ENCODE measurements at regions not wholly inside any gene's neighbourhood (a gene's known extent, or its start where the extent isn't known, plus 50 kb on each side); places are given as distances from the start of the nearest gene placed in this dataset.
"Not testable (repeated sequence)": the region's sequence is repeated elsewhere in the genome, so short reads cannot be mapped to it uniquely, and the experiment has no call there.

GRCh38 chr2:11942178-11942569 is 195.7 kb downstream of the LPIN1 start:
- intact Hi-C loops (cut with micrococcal nuclease), result no loop called here
- Histone ChIP-seq H3K4me3 (ENCODE audit: low read length in 2 of 2) (no peak overlapping the region), H3K4me1 (ENCODE audit: insufficient read depth, low read length) (peaks cover 15% of the 10 kb centered on the region), H3K36me3 (ENCODE audit: insufficient read depth, low read length) (no peaks in the 10 kb centered on the region), H3K27ac (ENCODE audit: low read depth, low read length) (no peak overlapping the region), H3K9me3 (ENCODE audit: control insufficient read depth in 1 of 2, low read length in 2 of 2) (no peaks in the 10 kb centered on the region), H3K27me3 (ENCODE audit: insufficient read depth, low read length) (no peaks in the 10 kb centered on the region)
- ChIA-PET CTCF (ENCODE audit: partially characterized antibody) (no interaction called here), POLR2A (ENCODE audit: partially characterized antibody) (no interaction called here)
- Mint-ChIP-seq H3K27ac (no peak overlapping the region), H3K4me1 (peaks cover 15 to 20% (median 16%) of the 10 kb centered on the region in 4 donors), H3K36me3 (no peaks in the 10 kb centered on the region), H3K9me3 (no peaks in the 10 kb centered on the region), H3K4me3 (peak overlapping the region in 1 of 8 donors; percentile 25), H3K27me3 (no peaks in the 10 kb centered on the region)
- no peak for DNase-seq

DNA sequence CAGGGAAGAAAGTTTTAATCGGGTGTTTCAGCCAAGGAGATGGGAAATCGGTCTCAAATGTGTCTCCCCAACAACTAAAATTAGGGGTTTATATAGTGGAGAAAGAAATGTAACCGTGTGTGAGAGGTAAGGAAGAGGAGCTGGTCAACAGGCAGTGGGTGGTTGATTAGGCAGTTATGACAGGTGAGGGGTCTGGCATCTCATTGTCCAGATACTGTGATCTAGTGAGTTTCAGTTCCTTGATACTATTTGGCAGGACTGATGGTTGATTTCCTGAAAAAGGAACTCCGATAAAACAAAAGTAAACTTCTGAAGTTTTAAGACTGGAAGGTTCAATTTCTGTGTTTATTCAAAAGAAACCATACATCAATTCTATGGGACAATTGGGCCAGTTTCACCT is 197.9 kb downstream of the LPIN1 start:
- Histone ChIP-seq H3K9me3 (ENCODE audit: control insufficient read depth in 1 of 2, low read length in 2 of 2) (no peaks in the 10 kb centered on the region), H3K27me3 (ENCODE audit: insufficient read depth, low read length) (no peaks in the 10 kb centered on the region), H3K27ac (ENCODE audit: low read depth, low read length) (no peak overlapping the region), H3K4me3 (ENCODE audit: low read length in 2 of 2) (no peak overlapping the region), H3K36me3 (ENCODE audit: insufficient read depth, low read length) (no peaks in the 10 kb centered on the region), H3K4me1 (ENCODE audit: insufficient read depth, low read length) (peaks cover 15% of the 10 kb centered on the region)
- peaks cover 15 to 20% (median 16%) of the 10 kb centered on the region in 4 donors for H3K4me1 Mint-ChIP-seq
- POLR2A ChIA-PET (ENCODE audit: partially characterized antibody), result interaction anchor here (0.8 kb wide), 1 partner anchor 92 kb away, joined by 3 read pairs; no protein-coding TSS in a partner anchor
- H3K36me3 Mint-ChIP-seq, result no peaks in the 10 kb centered on the region
- no peak for DNase-seq
- no peaks in the 10 kb centered on the region for H3K9me3 Mint-ChIP-seq
- H3K4me3 Mint-ChIP-seq, result peak overlapping the region in 4 of 8 donors; percentile 2 to 90 (median 82)
- CTCF ChIA-PET (ENCODE audit: partially characterized antibody), result interaction anchor here (1.4 kb wide), 1 partner anchor 772 kb away, joined by 4 read pairs; the partner anchor contains the start of gene TRIB2
- no peaks in the 10 kb centered on the region for H3K27me3 Mint-ChIP-seq
- peak overlapping the region in 2 of 7 donors; percentile 23 to 92 for H3K27ac Mint-ChIP-seq
- intact Hi-C loops (cut with micrococcal nuclease), result no loop called here

- peak overlapping the region; percentile 78 to 90 (median 85) for H3K4me3 Mint-ChIP-seq
- H3K4me1 Mint-ChIP-seq, result peaks cover 15 to 20% (median 17%) of the 10 kb centered on the region in 4 donors
- peak overlapping the region; percentile 73 to 96 (median 94) for H3K27ac Mint-ChIP-seq
- ChIA-PET POLR2A (ENCODE audit: partially characterized antibody) (interaction anchor here (0.8 kb wide), 1 partner anchor 91 kb away, joined by 3 read pairs; no protein-coding TSS in a partner anchor), CTCF (ENCODE audit: partially characterized antibody) (interaction anchor here (1.4 kb wide), 1 partner anchor 771 kb away, joined by 4 read pairs; the partner anchor contains the start of gene TRIB2)
- Histone ChIP-seq H3K4me3 (ENCODE audit: low read length in 2 of 2) (peak overlapping the region in 1 of 2 donors; percentile 16), H3K27me3 (ENCODE audit: insufficient read depth, low read length) (no peaks in the 10 kb centered on the region), H3K9me3 (ENCODE audit: control insufficient read depth in 1 of 2, low read length in 2 of 2) (no peaks in the 10 kb centered on the region), H3K36me3 (ENCODE audit: insufficient read depth, low read length) (no peaks in the 10 kb centered on the region), H3K4me1 (ENCODE audit: insufficient read depth, low read length) (peaks cover 15% of the 10 kb centered on the region), H3K27ac (ENCODE audit: low read depth, low read length) (no peak overlapping the region)
- H3K9me3 Mint-ChIP-seq, result no peaks in the 10 kb centered on the region
- no peaks in the 10 kb centered on the region for H3K36me3 Mint-ChIP-seq
- no peaks in the 10 kb centered on the region for H3K27me3 Mint-ChIP-seq
- peak in 4 of 5 donors; percentile 4 to 17 (median 12) for DNase-seq
- intact Hi-C loops (cut with micrococcal nuclease), result no loop called here
Measured at GRCh38 chr2:11945139-11946126, 199.0 kb downstream of the LPIN1 start.

DNA sequence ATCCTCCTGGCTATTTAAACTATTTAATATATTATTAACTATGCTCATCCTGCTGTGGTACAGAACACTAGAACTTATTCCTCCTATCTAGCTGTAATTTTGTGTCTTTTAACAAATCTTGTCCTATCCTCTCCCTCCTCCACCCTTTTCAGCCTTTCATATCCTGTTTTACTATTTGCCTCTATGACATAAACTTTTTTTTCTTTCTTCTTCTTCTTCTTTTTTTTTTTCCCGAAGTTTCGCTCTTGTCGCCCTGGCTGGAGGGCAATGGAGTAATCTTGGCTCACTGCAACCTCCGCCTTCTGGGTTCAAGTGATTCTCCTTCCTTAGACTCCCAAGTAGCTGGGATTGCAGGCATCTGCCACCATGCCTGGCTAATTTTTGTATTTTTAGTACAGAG is 201.5 kb downstream of the LPIN1 start:
- intact Hi-C loops (cut with micrococcal nuclease), result no loop called here
- H3K36me3 ChIP-seq (ENCODE audit: insufficient read depth, low read length), result no peaks in the 10 kb centered on the region
- H3K27me3 Mint-ChIP-seq, result no peaks in the 10 kb centered on the region
- no peaks in the 10 kb centered on the region for H3K27me3 ChIP-seq (ENCODE audit: insufficient read depth, low read length)
- no peak overlapping the region for H3K27ac Mint-ChIP-seq
- ChIA-PET CTCF (ENCODE audit: partially characterized antibody) (no interaction called here), POLR2A (ENCODE audit: partially characterized antibody) (no interaction called here)
- no peaks in the 10 kb centered on the region for H3K36me3 Mint-ChIP-seq
- no peak overlapping the region for H3K27ac ChIP-seq (ENCODE audit: low read depth, low read length)
- no peak for DNase-seq
- peaks cover 15 to 20% (median 17%) of the 10 kb centered on the region in 4 donors for H3K4me1 Mint-ChIP-seq
- H3K9me3 ChIP-seq (ENCODE audit: control insufficient read depth in 1 of 2, low read length in 2 of 2), result no peaks in the 10 kb centered on the region
- H3K4me3 Mint-ChIP-seq, result peak overlapping the region in 2 of 8 donors; percentile 10 to 31
- H3K4me3 ChIP-seq (ENCODE audit: low read length in 2 of 2), result no peak overlapping the region
- peaks cover 15% of the 10 kb centered on the region for H3K4me1 ChIP-seq (ENCODE audit: insufficient read depth, low read length)
- no peaks in the 10 kb centered on the region for H3K9me3 Mint-ChIP-seq

- Histone ChIP-seq H3K4me1 (ENCODE audit: insufficient read depth, low read length) (peaks cover 9% of the 10 kb centered on the region), H3K27me3 (ENCODE audit: insufficient read depth, low read length) (no peaks in the 10 kb centered on the region), H3K9me3 (ENCODE audit: control insufficient read depth in 1 of 2, low read length in 2 of 2) (no peaks in the 10 kb centered on the region), H3K36me3 (ENCODE audit: insufficient read depth, low read length) (no peaks in the 10 kb centered on the region), H3K4me3 (ENCODE audit: low read length in 2 of 2) (no peak overlapping the region), H3K27ac (ENCODE audit: low read depth, low read length) (no peak overlapping the region)
- no peak overlapping the region for H3K27ac Mint-ChIP-seq
- no peaks in the 10 kb centered on the region for H3K36me3 Mint-ChIP-seq
- peaks cover 0 to 2% (median 0%) of the 10 kb centered on the region in 8 donors for H3K9me3 Mint-ChIP-seq
- intact Hi-C loops (cut with micrococcal nuclease), result no loop called here
- H3K4me3 Mint-ChIP-seq, result no peak overlapping the region
- peaks cover 6 to 13% (median 11%) of the 10 kb centered on the region in 4 donors for H3K4me1 Mint-ChIP-seq
- POLR2A ChIA-PET (ENCODE audit: partially characterized antibody), result no interaction called here
- H3K27me3 Mint-ChIP-seq, result peaks cover 3 to 8% of the 10 kb centered on the region in 2 donors
- DNase-seq, result no peak
- CTCF ChIA-PET (ENCODE audit: partially characterized antibody), result no interaction called here
Measured at GRCh38 chr2:11949732-11950523, 203.5 kb downstream of the LPIN1 start.

DNA sequence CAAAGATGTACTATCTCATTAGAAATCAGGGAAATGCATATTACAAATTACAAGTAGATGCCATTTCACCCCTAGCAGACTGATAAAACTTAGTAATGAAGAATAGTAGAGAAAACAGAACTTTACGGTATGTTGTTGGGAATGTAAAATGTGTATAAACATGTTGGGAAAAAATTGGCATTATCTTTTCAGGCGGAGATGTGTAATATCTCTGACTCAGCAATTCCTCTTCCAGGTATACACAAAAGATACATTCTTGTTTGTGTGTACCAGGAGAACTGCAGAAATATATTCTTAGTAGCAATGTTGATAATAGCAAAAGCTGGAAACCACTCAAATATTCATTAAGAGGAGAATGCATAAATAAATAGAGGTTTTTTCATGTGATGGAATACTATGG is 204.5 kb downstream of the LPIN1 start:
- Histone ChIP-seq H3K27ac (ENCODE audit: low read depth, low read length) (no peak overlapping the region), H3K27me3 (ENCODE audit: insufficient read depth, low read length) (no peaks in the 10 kb centered on the region), H3K4me1 (ENCODE audit: insufficient read depth, low read length) (peaks cover 2% of the 10 kb centered on the region), H3K9me3 (ENCODE audit: control insufficient read depth in 1 of 2, low read length in 2 of 2) (no peaks in the 10 kb centered on the region), H3K4me3 (ENCODE audit: low read length in 2 of 2) (no peak overlapping the region), H3K36me3 (ENCODE audit: insufficient read depth, low read length) (no peaks in the 10 kb centered on the region)
- H3K4me3 Mint-ChIP-seq, result no peak overlapping the region
- DNase-seq, result no peak
- intact Hi-C loops (cut with micrococcal nuclease), result no loop called here
- peaks cover 0 to 5% (median 2%) of the 10 kb centered on the region in 4 donors for H3K4me1 Mint-ChIP-seq
- peaks cover 7 to 13% of the 10 kb centered on the region in 2 donors for H3K27me3 Mint-ChIP-seq
- H3K27ac Mint-ChIP-seq, result no peak overlapping the region
- H3K36me3 Mint-ChIP-seq, result no peaks in the 10 kb centered on the region
- peaks cover 0 to 2% (median 0%) of the 10 kb centered on the region in 8 donors for H3K9me3 Mint-ChIP-seq
- CTCF ChIA-PET (ENCODE audit: partially characterized antibody), result no interaction called here
- POLR2A ChIA-PET (ENCODE audit: partially characterized antibody), result no interaction called here

GRCh38 chr2:11951492-11951891 is 205.1 kb downstream of the LPIN1 start:
- H3K27me3 Mint-ChIP-seq, result peaks cover 7 to 14% of the 10 kb centered on the region in 2 donors
- H3K27ac ChIP-seq (ENCODE audit: low read depth, low read length); H3K9me3 Mint-ChIP-seq; H3K27me3 ChIP-seq (ENCODE audit: insufficient read depth, low read length); H3K36me3 Mint-ChIP-seq; POLR2A ChIA-PET (ENCODE audit: partially characterized antibody); H3K4me3 Mint-ChIP-seq; H3K27ac Mint-ChIP-seq; H3K4me1 ChIP-seq (ENCODE audit: insufficient read depth, low read length); H3K4me3 ChIP-seq (ENCODE audit: low read length in 2 of 2); H3K36me3 ChIP-seq (ENCODE audit: insufficient read depth, low read length); DNase-seq; H3K4me1 Mint-ChIP-seq; CTCF ChIA-PET (ENCODE audit: partially characterized antibody); H3K9me3 ChIP-seq (ENCODE audit: control insufficient read depth in 1 of 2, low read length in 2 of 2); intact Hi-C loops (cut with micrococcal nuclease): not testable (repeated sequence)

Measured in CD4-positive, alpha-beta memory T cell (primary cell).